Loucy (cell line): ENCODE measurements at regions not wholly inside any gene's neighbourhood (a gene's known extent, or its start where the extent isn't known, plus 50 kb on each side); places are given as distances from the start of the nearest gene placed in this dataset.

Experiments used
- CTCF ChIP-seq: fragments of 200-600 bp; sonication (generic); conservative IDR thresholded peaks from 2 replicates; pipeline ENCODE4 v1.5.1; 2014; ENCODE audit warnings: mild to moderate bottlenecking, antibody characterized with exemption, low read length
- EZH2phosphoT487 ChIP-seq: fragments of 200-600 bp; IDR thresholded peaks from 2 replicates; pipeline ENCODE4 v1.6.1; 2018; ENCODE audit warnings: antibody characterized with exemption, mild to moderate bottlenecking, moderate library complexity, borderline replicate concordance

DNA sequence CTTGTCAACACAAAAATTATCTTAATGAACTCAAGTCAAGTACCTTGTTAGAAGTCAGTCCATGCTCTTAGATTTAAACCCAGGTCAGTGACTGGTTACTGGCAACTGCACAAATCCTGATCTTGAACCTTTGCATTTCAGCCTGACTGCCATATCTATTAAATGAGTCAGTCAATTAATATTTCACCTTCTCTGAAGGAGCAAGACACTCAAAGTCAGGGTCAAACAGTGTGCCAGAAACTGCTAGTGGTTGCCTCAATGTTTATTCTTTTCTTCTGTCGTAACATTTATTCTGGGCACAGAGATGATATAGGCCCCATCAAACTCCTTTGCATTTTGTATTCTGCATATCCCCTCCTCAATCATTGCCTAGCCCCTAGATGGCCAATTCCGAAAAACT is 193.9 kb upstream of the MOCS1 start:
- TF ChIP-seq EZH2phosphoT487 (no peak), CTCF (no peak)
